Endothelial cell of umbilical vein (primary cell): ENCODE measurements at regions not wholly inside any gene's neighbourhood (a gene's known extent, or its start where the extent isn't known, plus 50 kb on each side); places are given as distances from the start of the nearest gene placed in this dataset.

ENCODE experiments used
- CTCF ChIP-seq, 2 donors: IDR thresholded peaks; 1 replicate in 1 of 2; 2 replicates in 1 of 2; pipeline ENCODE4 v1.5.1; 2011; ENCODE audit warnings: low read length in 2 of 2, mild to moderate bottlenecking in 2 of 2, moderate library complexity in 2 of 2, control low read depth in 1 of 2, inconsistent platforms in 1 of 2, low read depth in 1 of 2; ENCODE audit not compliant: insufficient read depth in 1 of 2; ENCODE audit errors: extremely low read depth in 1 of 2
- JUN ChIP-seq: IDR thresholded peaks from 2 replicates; pipeline ENCODE4 v1.6.1; 2011; ENCODE audit warnings: borderline replicate concordance, low read depth; ENCODE audit not compliant: insufficient read length, insufficient read depth
- POLR2A ChIP-seq: IDR thresholded peaks from 2 replicates; pipeline ENCODE4 v1.6.1; 2012; ENCODE audit warnings: low read depth, mild to moderate bottlenecking, control low read depth, low read length
- POLR2AphosphoS5 ChIP-seq: IDR thresholded peaks from 2 replicates; pipeline ENCODE4 v1.6.1; 2012; ENCODE audit warnings: low read depth, mild to moderate bottlenecking, control low read depth, low read length, moderate library complexity; ENCODE audit not compliant: insufficient read depth

GRCh38 chr4:28730304-28730703 lies 1869.7 kb downstream of the STIM2 start:
- no peak for TF ChIP-seq CTCF (IDR thresholded peaks at IDR 0.05; ENCODE audit: extremely low read depth in 1 of 2, insufficient read depth in 1 of 2, low read depth in 1 of 2, low read length in 2 of 2)
- no peak for TF ChIP-seq POLR2AphosphoS5
- no peak for TF ChIP-seq POLR2A
- TF ChIP-seq JUN = no peak
